ENCODE measurements at regions not wholly inside any gene's neighbourhood (a gene's known extent, or its start where the extent isn't known, plus 50 kb on each side); places are given as distances from the start of the nearest gene placed in this dataset.

GRCh38 chrX:40169193-40170101 lies 71.7 kb upstream of the BCOR start (continued):
- TF ChIP-seq KIAA2018 (CRISPR knock-in tag; IDR thresholded peaks at IDR 0.05; ENCODE audit: borderline replicate concordance) = no peak
- TF ChIP-seq ZNF7 (CRISPR knock-in tag; IDR thresholded peaks at IDR 0.05) = no peak
- no peak for TF ChIP-seq ZNF557 (CRISPR knock-in tag; IDR thresholded peaks at IDR 0.05)
- TF ChIP-seq, protein P1, sequence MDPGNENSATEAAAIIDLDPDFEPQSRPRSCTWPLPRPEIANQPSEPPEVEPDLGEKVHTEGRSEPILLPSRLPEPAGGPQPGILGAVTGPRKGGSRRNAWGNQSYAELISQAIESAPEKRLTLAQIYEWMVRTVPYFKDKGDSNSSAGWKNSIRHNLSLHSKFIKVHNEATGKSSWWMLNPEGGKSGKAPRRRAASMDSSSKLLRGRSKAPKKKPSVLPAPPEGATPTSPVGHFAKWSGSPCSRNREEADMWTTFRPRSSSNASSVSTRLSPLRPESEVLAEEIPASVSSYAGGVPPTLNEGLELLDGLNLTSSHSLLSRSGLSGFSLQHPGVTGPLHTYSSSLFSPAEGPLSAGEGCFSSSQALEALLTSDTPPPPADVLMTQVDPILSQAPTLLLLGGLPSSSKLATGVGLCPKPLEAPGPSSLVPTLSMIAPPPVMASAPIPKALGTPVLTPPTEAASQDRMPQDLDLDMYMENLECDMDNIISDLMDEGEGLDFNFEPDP (CRISPR knock-in tag; conservative IDR thresholded peaks at IDR 0.05) = no peak
- peak; percentile 70 for TF ChIP-seq HOXA3 (CRISPR knock-in tag; IDR thresholded peaks at IDR 0.05)
- TF ChIP-seq ZFX (CRISPR knock-in tag; IDR thresholded peaks at IDR 0.05; ENCODE audit: low read depth) = peak; percentile 73
- no peak for TF ChIP-seq ZSCAN12 (CRISPR knock-in tag; IDR thresholded peaks at IDR 0.05)
- TF ChIP-seq EED (CRISPR knock-in tag; IDR thresholded peaks at IDR 0.05) = no peak
- no peak for TF ChIP-seq WIZ (CRISPR knock-in tag; IDR thresholded peaks at IDR 0.05)
- TF ChIP-seq TBL1XR1 (IDR thresholded peaks at IDR 0.05; ENCODE audit: borderline replicate concordance, low read length, partially characterized antibody) = no peak
- TF ChIP-seq LBX2 (CRISPR knock-in tag; IDR thresholded peaks at IDR 0.05; ENCODE audit: borderline replicate concordance) = no peak
- TF ChIP-seq NFE2L2 (IDR thresholded peaks at IDR 0.05; ENCODE audit: low read length) = no peak
- TF ChIP-seq RAD21 (CRISPR knock-in tag; IDR thresholded peaks at IDR 0.05) = peak; percentile 38; the same call in 1 of the 2 replicates
- TF ChIP-seq XBP1 (CRISPR knock-in tag; IDR thresholded peaks at IDR 0.05) = no peak
- no peak for TF ChIP-seq GRHL1 (CRISPR knock-in tag; conservative IDR thresholded peaks at IDR 0.05)
- 0 out of 2 replicates have a peak, but pooled peaks have one; percentile 35 for TF ChIP-seq ZNF501 (CRISPR knock-in tag; IDR thresholded peaks at IDR 0.05)
- no peak for TF ChIP-seq REL (CRISPR knock-in tag; conservative IDR thresholded peaks at IDR 0.05)
- TF ChIP-seq ZKSCAN8 (CRISPR knock-in tag; IDR thresholded peaks at IDR 0.05; ENCODE audit: borderline replicate concordance) = no peak
- no peak for TF ChIP-seq SMARCE1 (IDR thresholded peaks at IDR 0.05; ENCODE audit: borderline replicate concordance)

Measured in HepG2 (cell line).